Body of pancreas (tissue), 4 donors: ENCODE measurements at regions not wholly inside any gene's neighbourhood (a gene's known extent, or its start where the extent isn't known, plus 50 kb on each side); places are given as distances from the start of the nearest gene placed in this dataset.

Source experiments
- ATAC-seq: fragments of 150-250 bp; one replicate; pipeline ENCODE4 v1.9.1; 2016
- DNase-seq, 4 donors: peaks; one replicate each; pipeline ENCODE4 v3.0.0-alpha.2; 2019
- H3K27ac ChIP-seq, 4 donors: fragments of 200-600 bp; sonication (generic); 1 replicate in 3 of 4; 2 replicates in 1 of 4; pipeline versions ENCODE4 v1.5.1 to v1.6.1; 2016 to 2019; ENCODE audit warnings: mild to moderate bottlenecking in 1 of 4, mixed read lengths in 1 of 4, moderate library complexity in 1 of 4
- H3K27me3 ChIP-seq, 2 donors: fragments of 200-600 bp; sonication (generic); one replicate each; pipeline ENCODE4 v1.6.0; 2016; ENCODE audit warnings: mild to moderate bottlenecking in 1 of 2
- H3K36me3 ChIP-seq, 2 donors: fragments of 200-600 bp; sonication (generic); replicated peaks in 1 of 2; 2 replicates each; pipeline ENCODE4 v1.5.1; 2016; ENCODE audit warnings: low read depth in 2 of 2; ENCODE audit not compliant: insufficient read depth in 1 of 2
- H3K4me1 ChIP-seq: fragments of 200-600 bp; sonication (generic); one replicate; pipeline ENCODE4 v1.6.0; 2016
- H3K4me3 ChIP-seq, 2 donors: fragments of 200-600 bp; sonication (generic); 1 replicate in 1 of 2; 2 replicates in 1 of 2; pipeline ENCODE4 v1.5.1; 2016 to 2019
- H3K9me3 ChIP-seq, 3 donors: fragments of 200-600 bp; sonication (generic); 1 replicate in 2 of 3; 2 replicates in 1 of 3; pipeline ENCODE4 v1.5.1; 2016
- CTCF ChIP-seq, 7 experiments: fragments of 450-650 bp in 4 of 7; fragments of 200-600 bp in 3 of 7; sonication (generic) in 3 of 7; IDR thresholded peaks; one replicate each; pipeline ENCODE4 v1.5.1; 2016 to 2019; ENCODE audit warnings: antibody characterized with exemption in 7 of 7
- POLR2A ChIP-seq, 3 donors: fragments of 450-650 bp; IDR thresholded peaks; one replicate each; pipeline ENCODE4 v1.6.1; 2016; ENCODE audit warnings: antibody characterized with exemption in 3 of 3, mild to moderate bottlenecking in 2 of 3
- WGBS, 2 donors: methylation state at CpG; one replicate each; pipeline ENCODE4 v1.1.5; 2017; 5-methylcytosine and 5-hydroxymethylcytosine counted together
- intact Hi-C: fragments of 100-400 bp; cut with DNase I; formaldehyde crosslinking; loops from one replicate; pipeline ENCODE4 v1.15.1; 2023

- intact Hi-C loops = no loop called here
Observed at GRCh38 chr15:67914537-67915460, 75.0 kb upstream of the RNU6-1 start.

GRCh38 chr15:67915461-67916374 is 75.9 kb upstream of the RNU6-1 start:
- Histone ChIP-seq H3K36me3 (no peaks in the 10 kb centered on the region), H3K27me3 (no peaks in the 10 kb centered on the region), H3K9me3 (no peaks in the 10 kb centered on the region), H3K4me3 (no peak overlapping the region), H3K4me1 (peaks cover 40% of the 10 kb centered on the region), H3K27ac (peak overlapping the region; percentile 52 to 87 (median 72))
- peak; percentile 79 to 92 (median 90) for DNase-seq
- intact Hi-C loops = no loop called here
- peak; percentile 89 for ATAC-seq
- WGBS, 2 donors = 9 to 15% methylated on average over 7 of the region's 7 CpGs
- TF ChIP-seq POLR2A (IDR thresholded peaks at IDR 0.05) (no peak), CTCF (IDR thresholded peaks at IDR 0.05) (no peak)

More at GRCh38 chr15:67914537-67915460, 75.0 kb upstream of the RNU6-1 start:
- ATAC-seq (peak; percentile 72), DNase-seq (peak; percentile 56 to 74 (median 68))
- Histone ChIP-seq H3K9me3 (no peaks in the 10 kb centered on the region), H3K4me1 (peaks cover 40% of the 10 kb centered on the region), H3K36me3 (no peaks in the 10 kb centered on the region), H3K4me3 (no peak overlapping the region), H3K27ac (peak overlapping the region; percentile 52 to 87 (median 70)), H3K27me3 (no peaks in the 10 kb centered on the region)
- 17 to 22% methylated on average over 6 of the region's 6 CpGs for WGBS, 2 donors
- TF ChIP-seq CTCF (IDR thresholded peaks at IDR 0.05) (no peak), POLR2A (IDR thresholded peaks at IDR 0.05) (peak in 1 of 3 donors; percentile 12)

GRCh38 chr15:67916565-67916964 is 76.7 kb upstream of the RNU6-1 start:
- 44 to 50% methylated on average over 2 of the region's 2 CpGs for WGBS, 2 donors
- Histone ChIP-seq H3K9me3 (no peaks in the 10 kb centered on the region), H3K4me1 (peaks cover 40% of the 10 kb centered on the region), H3K36me3 (no peaks in the 10 kb centered on the region), H3K27me3 (no peaks in the 10 kb centered on the region), H3K4me3 (no peak overlapping the region), H3K27ac (peak overlapping the region in 3 of 4 donors; percentile 52 to 87 (median 73))
- DNase-seq (no peak), ATAC-seq (no peak)
- no peak for TF ChIP-seq POLR2A (IDR thresholded peaks at IDR 0.05)
- no peak for TF ChIP-seq CTCF (IDR thresholded peaks at IDR 0.05)
- intact Hi-C loops = no loop called here

GRCh38 chr15:67917037-67917436 is 77.2 kb upstream of the RNU6-1 start:
- peak in 1 of 4 donors; percentile 43 for DNase-seq
- Histone ChIP-seq H3K4me3 (no peak overlapping the region), H3K36me3 (no peaks in the 10 kb centered on the region), H3K9me3 (no peaks in the 10 kb centered on the region), H3K27ac (peak overlapping the region in 1 of 4 donors; percentile 17), H3K4me1 (peaks cover 40% of the 10 kb centered on the region), H3K27me3 (no peaks in the 10 kb centered on the region)
- intact Hi-C loops = no loop called here
- ATAC-seq = no peak
- 90 to 97% methylated on average over 4 of the region's 4 CpGs for WGBS, 2 donors
- TF ChIP-seq CTCF (IDR thresholded peaks at IDR 0.05) = no peak
- TF ChIP-seq POLR2A (IDR thresholded peaks at IDR 0.05) = no peak
